SK-N-SH (cell line): ENCODE measurements at regions not wholly inside any gene's neighbourhood (a gene's known extent, or its start where the extent isn't known, plus 50 kb on each side); places are given as distances from the start of the nearest gene placed in this dataset.

Source experiments
- CTCF ChIA-PET: fragments of 300-600, 350-600 bp; formaldehyde crosslinking; extraction: SDS; loops from one replicate; lab custom pipeline; 2021; lab: Yijun Ruan, JAX
- POLR2A ChIA-PET: fragments of 350-600 bp; sonication (Branson Sonifier 250); formaldehyde crosslinking; extraction: SDS; loops from one replicate; lab custom pipeline; 2020; ENCODE audit warnings: antibody characterized with exemption, inconsistent platforms; lab: Yijun Ruan, JAX
- DNase-seq: peaks from one replicate; pipeline ENCODE4 v3.0.0; 2012
- H2AFZ ChIP-seq: fragments of 200-600 bp; sonication (generic); 2 replicates; pipeline ENCODE4 v1.8.1; 2016; ENCODE audit warnings: antibody characterized with exemption, mild to moderate bottlenecking, low read depth
- H3F3A ChIP-seq: fragments of 200-600 bp; sonication (generic); replicated peaks from 2 replicates; pipeline ENCODE3; 2016; ENCODE audit warnings: antibody characterized with exemption, mild to moderate bottlenecking; ENCODE audit not compliant: insufficient read depth
- H3K27ac ChIP-seq, 2 experiments: fragments of 200-500 bp in 1 of 2; fragments of 200-600 bp in 1 of 2; sonication (Bioruptor generic) in 1 of 2; sonication (generic), shearing (Covaris generic) in 1 of 2; 2 replicates each; pipeline versions ENCODE4 v1.5.1 to v1.6.1; 2014 to 2016; ENCODE audit warnings: low read depth in 2 of 2, inconsistent platforms in 1 of 2, low read length in 1 of 2, mild to moderate bottlenecking in 1 of 2, mixed read lengths in 1 of 2
- H3K27me3 ChIP-seq: fragments of 200-600 bp; sonication (generic), shearing (Covaris generic); 2 replicates; pipeline ENCODE4 v1.6.1; 2016; ENCODE audit warnings: mixed run types; ENCODE audit not compliant: insufficient read depth
- H3K36me3 ChIP-seq, 2 experiments: fragments of 200-500 bp in 1 of 2; fragments of 200-600 bp in 1 of 2; sonication (Bioruptor generic) in 1 of 2; sonication (generic) in 1 of 2; replicated peaks in 1 of 2; 2 replicates each; pipeline versions ENCODE3 to v1.5.1; 2014 to 2016; ENCODE audit warnings: low read length in 1 of 2, mild to moderate bottlenecking in 1 of 2; ENCODE audit not compliant: insufficient read depth in 2 of 2, control insufficient read depth in 1 of 2
- H3K4me1 ChIP-seq, 2 experiments: fragments of 200-500 bp in 1 of 2; fragments of 200-600 bp in 1 of 2; sonication (Bioruptor generic) in 1 of 2; sonication (generic), shearing (Covaris generic) in 1 of 2; 2 replicates each; pipeline versions ENCODE4 v1.5.1 to v1.6.1; 2014 to 2016; ENCODE audit warnings: low read depth in 1 of 2, low read length in 1 of 2, mixed run types in 1 of 2; ENCODE audit not compliant: insufficient read depth in 2 of 2, control insufficient read depth in 1 of 2
- H3K4me2 ChIP-seq: fragments of 200-600 bp; sonication (generic), shearing (Covaris generic); 2 replicates; pipeline ENCODE4 v1.6.1; 2017; ENCODE audit warnings: mixed run types
- H3K4me3 ChIP-seq, 2 experiments: fragments of 200-500 bp in 1 of 2; fragments of 200-600 bp in 1 of 2; sonication (Bioruptor generic) in 1 of 2; sonication (generic), shearing (Covaris generic) in 1 of 2; 2 replicates each; pipeline versions ENCODE4 v1.5.1 to v1.8.1; 2014 to 2016; ENCODE audit warnings: low read depth in 2 of 2, inconsistent platforms in 1 of 2, low read length in 1 of 2, mild to moderate bottlenecking in 1 of 2, mixed read lengths in 1 of 2, moderate library complexity in 1 of 2
- H3K79me2 ChIP-seq: fragments of 200-600 bp; sonication (generic); 2 replicates; pipeline ENCODE4 v1.8.1; 2017; ENCODE audit warnings: mild to moderate bottlenecking; ENCODE audit not compliant: insufficient read depth
- H3K9ac ChIP-seq: fragments of 200-600 bp; sonication (generic); 2 replicates; pipeline ENCODE4 v1.6.1; 2017; ENCODE audit warnings: mixed run types
- H3K9me2 ChIP-seq: fragments of 200-600 bp; sonication (generic); 2 replicates; pipeline ENCODE4 v1.6.1; 2017; ENCODE audit warnings: mixed run types
- H3K9me3 ChIP-seq: fragments of 200-600 bp; sonication (generic); 2 replicates; pipeline ENCODE4 v1.6.1; 2017; ENCODE audit warnings: mixed run types, mild to moderate bottlenecking, moderate library complexity
- H4K20me1 ChIP-seq: fragments of 200-600 bp; sonication (generic); 2 replicates; pipeline ENCODE4 v1.6.1; 2017; ENCODE audit warnings: mild to moderate bottlenecking, mixed run types; ENCODE audit not compliant: insufficient read depth
- MXI1 ChIP-seq: IDR thresholded peaks from 2 replicates; pipeline ENCODE4 v1.6.1; 2012; ENCODE audit warnings: mild to moderate bottlenecking, low read depth, low read length, improper control_type of control experiment
- NRF1 ChIP-seq: IDR thresholded peaks from 2 replicates; pipeline ENCODE4 v1.6.1; 2012; ENCODE audit warnings: low read depth, mild to moderate bottlenecking, low read length
- RAD21 ChIP-seq: IDR thresholded peaks from 2 replicates; pipeline ENCODE4 v1.6.1; 2012; ENCODE audit warnings: mild to moderate bottlenecking, low read length
- RCOR1 ChIP-seq: fragments of 150-350 bp; IDR thresholded peaks from 2 replicates; pipeline ENCODE4 v1.6.1; 2017; ENCODE audit warnings: antibody characterized with exemption, low read length
- REST ChIP-seq: IDR thresholded peaks from 2 replicates; pipeline ENCODE4 v1.6.1; 2012; ENCODE audit warnings: mild to moderate bottlenecking, low read depth, low read length, moderate library complexity
- RFX5 ChIP-seq: IDR thresholded peaks from 2 replicates; pipeline ENCODE4 v1.6.1; 2012; ENCODE audit warnings: mild to moderate bottlenecking, improper control_type of control experiment, low read length
- TCF12 ChIP-seq: IDR thresholded peaks from 2 replicates; pipeline ENCODE4 v1.4.0; 2012
- TEAD4 ChIP-seq: IDR thresholded peaks from 2 replicates; pipeline ENCODE4 v1.4.0; 2012; ENCODE audit warnings: mild to moderate bottlenecking, borderline replicate concordance; ENCODE audit not compliant: insufficient read depth
- YY1 ChIP-seq: IDR thresholded peaks from 2 replicates; pipeline ENCODE4 v1.4.0; 2012; ENCODE audit warnings: low read depth, mild to moderate bottlenecking
- WGBS: methylation state at CpG from one replicate; pipeline ENCODE4 v1.1.6; 2017; ENCODE audit warnings: low lambda C conversion rate; 5-methylcytosine and 5-hydroxymethylcytosine counted together
- TF ChIP-seq, protein P1 (sequence below): fragments of 150-350 bp; IDR thresholded peaks from 2 replicates; pipeline ENCODE4 v1.6.1; 2017; ENCODE audit warnings: antibody characterized with exemption, low read length, low read depth, borderline replicate concordance
- TF ChIP-seq, protein P2 (sequence below): IDR thresholded peaks from 2 replicates; pipeline ENCODE4 v1.4.0; 2012; ENCODE audit warnings: low read depth, borderline replicate concordance
- TF ChIP-seq, protein P3 (sequence below): fragments of 200-600 bp; sonication (generic); IDR thresholded peaks from 2 replicates; pipeline ENCODE4 v1.6.1; 2017; ENCODE audit warnings: antibody characterized with exemption, mild to moderate bottlenecking, moderate library complexity
- TF ChIP-seq, protein P4 (sequence below): IDR thresholded peaks from 2 replicates; pipeline ENCODE4; 2012

GRCh38 chr7:54672519-54672918, 86.5 kb downstream of the SEC61G start:
- Histone ChIP-seq H3K27me3 (no peaks in the 10 kb centered on the region), H3K4me3 (no peak overlapping the region), H3K9me3 (no peaks in the 10 kb centered on the region), H2AFZ (no peak overlapping the region), H3K79me2 (no peaks in the 10 kb centered on the region), H3K9me2 (no peaks in the 10 kb centered on the region), H3K9ac (no peak overlapping the region), H3K4me1 (no peaks in the 10 kb centered on the region), H3K4me2 (no peak overlapping the region), H4K20me1 (no peaks in the 10 kb centered on the region), H3F3A (no peaks in the 10 kb centered on the region), H3K36me3 (no peaks in the 10 kb centered on the region), H3K27ac (no peak overlapping the region)
- ChIA-PET POLR2A (no interaction called here), CTCF (no interaction called here)
- TF ChIP-seq, protein P1, sequence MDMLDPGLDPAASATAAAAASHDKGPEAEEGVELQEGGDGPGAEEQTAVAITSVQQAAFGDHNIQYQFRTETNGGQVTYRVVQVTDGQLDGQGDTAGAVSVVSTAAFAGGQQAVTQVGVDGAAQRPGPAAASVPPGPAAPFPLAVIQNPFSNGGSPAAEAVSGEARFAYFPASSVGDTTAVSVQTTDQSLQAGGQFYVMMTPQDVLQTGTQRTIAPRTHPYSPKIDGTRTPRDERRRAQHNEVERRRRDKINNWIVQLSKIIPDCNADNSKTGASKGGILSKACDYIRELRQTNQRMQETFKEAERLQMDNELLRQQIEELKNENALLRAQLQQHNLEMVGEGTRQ, result no peak
- no peak for TF ChIP-seq MXI1
- TF ChIP-seq, protein P2, sequence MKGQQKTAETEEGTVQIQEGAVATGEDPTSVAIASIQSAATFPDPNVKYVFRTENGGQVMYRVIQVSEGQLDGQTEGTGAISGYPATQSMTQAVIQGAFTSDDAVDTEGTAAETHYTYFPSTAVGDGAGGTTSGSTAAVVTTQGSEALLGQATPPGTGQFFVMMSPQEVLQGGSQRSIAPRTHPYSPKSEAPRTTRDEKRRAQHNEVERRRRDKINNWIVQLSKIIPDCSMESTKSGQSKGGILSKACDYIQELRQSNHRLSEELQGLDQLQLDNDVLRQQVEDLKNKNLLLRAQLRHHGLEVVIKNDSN, result no peak
- TF ChIP-seq NRF1, result no peak
- no peak for TF ChIP-seq RCOR1
- TF ChIP-seq RAD21, result no peak
- no peak for TF ChIP-seq REST
- TF ChIP-seq YY1, result no peak
- TF ChIP-seq, protein P3, sequence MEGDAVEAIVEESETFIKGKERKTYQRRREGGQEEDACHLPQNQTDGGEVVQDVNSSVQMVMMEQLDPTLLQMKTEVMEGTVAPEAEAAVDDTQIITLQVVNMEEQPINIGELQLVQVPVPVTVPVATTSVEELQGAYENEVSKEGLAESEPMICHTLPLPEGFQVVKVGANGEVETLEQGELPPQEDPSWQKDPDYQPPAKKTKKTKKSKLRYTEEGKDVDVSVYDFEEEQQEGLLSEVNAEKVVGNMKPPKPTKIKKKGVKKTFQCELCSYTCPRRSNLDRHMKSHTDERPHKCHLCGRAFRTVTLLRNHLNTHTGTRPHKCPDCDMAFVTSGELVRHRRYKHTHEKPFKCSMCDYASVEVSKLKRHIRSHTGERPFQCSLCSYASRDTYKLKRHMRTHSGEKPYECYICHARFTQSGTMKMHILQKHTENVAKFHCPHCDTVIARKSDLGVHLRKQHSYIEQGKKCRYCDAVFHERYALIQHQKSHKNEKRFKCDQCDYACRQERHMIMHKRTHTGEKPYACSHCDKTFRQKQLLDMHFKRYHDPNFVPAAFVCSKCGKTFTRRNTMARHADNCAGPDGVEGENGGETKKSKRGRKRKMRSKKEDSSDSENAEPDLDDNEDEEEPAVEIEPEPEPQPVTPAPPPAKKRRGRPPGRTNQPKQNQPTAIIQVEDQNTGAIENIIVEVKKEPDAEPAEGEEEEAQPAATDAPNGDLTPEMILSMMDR, result no peak
- TF ChIP-seq TEAD4, result no peak
- TF ChIP-seq TCF12, result no peak
- no peak for TF ChIP-seq RFX5
- TF ChIP-seq, protein P4, sequence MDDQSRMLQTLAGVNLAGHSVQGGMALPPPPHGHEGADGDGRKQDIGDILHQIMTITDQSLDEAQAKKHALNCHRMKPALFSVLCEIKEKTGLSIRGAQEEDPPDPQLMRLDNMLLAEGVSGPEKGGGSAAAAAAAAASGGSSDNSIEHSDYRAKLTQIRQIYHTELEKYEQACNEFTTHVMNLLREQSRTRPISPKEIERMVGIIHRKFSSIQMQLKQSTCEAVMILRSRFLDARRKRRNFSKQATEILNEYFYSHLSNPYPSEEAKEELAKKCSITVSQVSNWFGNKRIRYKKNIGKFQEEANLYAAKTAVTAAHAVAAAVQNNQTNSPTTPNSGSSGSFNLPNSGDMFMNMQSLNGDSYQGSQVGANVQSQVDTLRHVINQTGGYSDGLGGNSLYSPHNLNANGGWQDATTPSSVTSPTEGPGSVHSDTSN, result no peak
- 78% methylated on average over 4 of the region's 4 CpGs for WGBS
- DNase-seq, result no peak
